ENCODE measurements at regions not wholly inside any gene's neighbourhood (a gene's known extent, or its start where the extent isn't known, plus 50 kb on each side); places are given as distances from the start of the nearest gene placed in this dataset.

GRCh38 chr4:189117426-189117825, 823.2 kb upstream of the FRG1 start:
- TF ChIP-seq OSR2 (tag by site-specific recombination; IDR thresholded peaks at IDR 0.05) (no peak), ZNF658 (tag by site-specific recombination; IDR thresholded peaks at IDR 0.05) (no peak), KLF10 (tag by site-specific recombination; IDR thresholded peaks at IDR 0.05) (no peak), ZBTB7A (tag by site-specific recombination; IDR thresholded peaks at IDR 0.05; ENCODE audit: low read depth) (no peak), TCF7L2 (IDR thresholded peaks at IDR 0.05; ENCODE audit: borderline replicate concordance, low read depth, low read length) (no peak), ZNF274 (IDR thresholded peaks at IDR 0.05; ENCODE audit: low read length) (no peak), ZNF274 (tag by site-specific recombination; IDR thresholded peaks at IDR 0.05; ENCODE audit: borderline replicate concordance) (no peak)
- TF ChIP-seq, protein P1, sequence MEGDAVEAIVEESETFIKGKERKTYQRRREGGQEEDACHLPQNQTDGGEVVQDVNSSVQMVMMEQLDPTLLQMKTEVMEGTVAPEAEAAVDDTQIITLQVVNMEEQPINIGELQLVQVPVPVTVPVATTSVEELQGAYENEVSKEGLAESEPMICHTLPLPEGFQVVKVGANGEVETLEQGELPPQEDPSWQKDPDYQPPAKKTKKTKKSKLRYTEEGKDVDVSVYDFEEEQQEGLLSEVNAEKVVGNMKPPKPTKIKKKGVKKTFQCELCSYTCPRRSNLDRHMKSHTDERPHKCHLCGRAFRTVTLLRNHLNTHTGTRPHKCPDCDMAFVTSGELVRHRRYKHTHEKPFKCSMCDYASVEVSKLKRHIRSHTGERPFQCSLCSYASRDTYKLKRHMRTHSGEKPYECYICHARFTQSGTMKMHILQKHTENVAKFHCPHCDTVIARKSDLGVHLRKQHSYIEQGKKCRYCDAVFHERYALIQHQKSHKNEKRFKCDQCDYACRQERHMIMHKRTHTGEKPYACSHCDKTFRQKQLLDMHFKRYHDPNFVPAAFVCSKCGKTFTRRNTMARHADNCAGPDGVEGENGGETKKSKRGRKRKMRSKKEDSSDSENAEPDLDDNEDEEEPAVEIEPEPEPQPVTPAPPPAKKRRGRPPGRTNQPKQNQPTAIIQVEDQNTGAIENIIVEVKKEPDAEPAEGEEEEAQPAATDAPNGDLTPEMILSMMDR (tag by site-specific recombination; IDR thresholded peaks at IDR 0.05) = no peak
